ENCODE measurements at regions not wholly inside any gene's neighbourhood (a gene's known extent, or its start where the extent isn't known, plus 50 kb on each side); places are given as distances from the start of the nearest gene placed in this dataset.

- H3K27ac ChIP-seq, result no peak overlapping the region
- intact Hi-C loops (cut with DNase I), result no loop called here
- ATAC-seq (no peak), DNase-seq (no peak)
- no peak for TF ChIP-seq CTCF (IDR thresholded peaks at IDR 0.05)
- H3K4me3 ChIP-seq, result no peak overlapping the region
- no peaks in the 10 kb centered on the region for H3K9me3 ChIP-seq
- no peaks in the 10 kb centered on the region for H3K36me3 ChIP-seq
- no peaks in the 10 kb centered on the region for H3K27me3 ChIP-seq
- no peaks in the 10 kb centered on the region for H3K4me1 ChIP-seq
Measured at GRCh38 chr12:107275530-107275929, 182.2 kb upstream of the CRY1 start.

GRCh38 chr12:107277855-107278254 is 184.5 kb upstream of the CRY1 start:
- no peak for TF ChIP-seq CTCF (IDR thresholded peaks at IDR 0.05)
- no peaks in the 10 kb centered on the region for H3K27me3 ChIP-seq
- no peaks in the 10 kb centered on the region for H3K4me1 ChIP-seq
- H3K9me3 ChIP-seq, result no peaks in the 10 kb centered on the region
- peak; percentile 22 for ATAC-seq
- no peaks in the 10 kb centered on the region for H3K36me3 ChIP-seq
- intact Hi-C loops (cut with DNase I), result no loop called here
- no peak overlapping the region for H3K27ac ChIP-seq
- DNase-seq, result peak in 1 of 4 donors; percentile 4
- H3K4me3 ChIP-seq, result no peak overlapping the region

- H3K36me3 ChIP-seq, result no peaks in the 10 kb centered on the region
- intact Hi-C loops (cut with DNase I), result no loop called here
- H3K27me3 ChIP-seq, result no peaks in the 10 kb centered on the region
- ATAC-seq (no peak), DNase-seq (no peak)
- no peaks in the 10 kb centered on the region for H3K4me1 ChIP-seq
- TF ChIP-seq CTCF (IDR thresholded peaks at IDR 0.05), result no peak
- H3K4me3 ChIP-seq, result no peak overlapping the region
- no peaks in the 10 kb centered on the region for H3K9me3 ChIP-seq
- H3K27ac ChIP-seq, result no peak overlapping the region
Measured at GRCh38 chr12:107282628-107283027, 189.3 kb upstream of the CRY1 start.

- Histone ChIP-seq H3K9me3 (no peaks in the 10 kb centered on the region), H3K4me1 (no peaks in the 10 kb centered on the region), H3K27ac (no peak overlapping the region), H3K27me3 (no peaks in the 10 kb centered on the region), H3K36me3 (no peaks in the 10 kb centered on the region), H3K4me3 (no peak overlapping the region)
- DNase-seq (no peak), ATAC-seq (no peak)
- no peak for TF ChIP-seq CTCF (IDR thresholded peaks at IDR 0.05)
- intact Hi-C loops (cut with DNase I), result no loop called here
Measured at GRCh38 chr12:107283652-107284051, 190.3 kb upstream of the CRY1 start.

GRCh38 chr12:107284692-107285091 is 191.3 kb upstream of the CRY1 start:
- intact Hi-C loops (cut with DNase I), result no loop called here

More at GRCh38 chr12:107284692-107285091, 191.3 kb upstream of the CRY1 start:
- DNase-seq, result no peak
- Histone ChIP-seq H3K36me3 (no peaks in the 10 kb centered on the region), H3K4me1 (no peaks in the 10 kb centered on the region), H3K9me3 (no peaks in the 10 kb centered on the region), H3K27me3 (no peaks in the 10 kb centered on the region), H3K27ac (no peak overlapping the region), H3K4me3 (no peak overlapping the region)
- ATAC-seq, result no peak
- no peak for TF ChIP-seq CTCF (IDR thresholded peaks at IDR 0.05)

Data from left lung (tissue), 4 donors.